HCT116 (cell line): ENCODE measurements at regions not wholly inside any gene's neighbourhood (a gene's known extent, or its start where the extent isn't known, plus 50 kb on each side); places are given as distances from the start of the nearest gene placed in this dataset.

ENCODE experiments used
- ATAC-seq: fragments of 200-7000 bp; cut with Tn5 transposase; 2 replicates; pipeline ENCODE4 v1.9.1; 2020; ENCODE audit warnings: mild to moderate bottlenecking, moderate library complexity
- BruUV-seq: library from RNA; stranded (reverse); fragments of 400-500 nt; replicated peaks from 2 replicates; lab custom pipeline; 2021; lab: Mats Ljungman, UMichigan
- CTCF ChIA-PET: fragments of 300-600 bp; sonication (Branson Sonifier 250); formaldehyde crosslinking; loops from one replicate; lab custom pipeline; 2021; ENCODE audit warnings: antibody characterized with exemption; lab: Charles Lee
- POLR2A ChIA-PET: fragments of 300-600, 350-600 bp; sonication (Branson Sonifier 250); formaldehyde crosslinking; loops from one replicate; lab custom pipeline; 2021; ENCODE audit warnings: antibody characterized with exemption; lab: Charles Lee
- RAD21 ChIA-PET, 2 experiments: fragments of 300-600 bp; sonication (Branson Sonifier 250); formaldehyde crosslinking; loops; one replicate each; lab custom pipeline; 2023; ENCODE audit warnings: low total read pairs in 2 of 2; ENCODE audit not compliant: uncharacterized antibody in 2 of 2, unreplicated experiment in 2 of 2, low non-redundant PET in 1 of 2; lab: Charles Lee
- DNase-seq: peaks from one replicate; pipeline ENCODE4 v3.0.0-alpha.2; 2010; ENCODE audit warnings: low read depth, low spot score
- H2AFZ ChIP-seq: fragments of 200-600 bp; shearing (Covaris generic), sonication (generic); 2 replicates; pipeline ENCODE4 v1.6.1; 2017; ENCODE audit warnings: low read depth, mixed run types, mixed read lengths, antibody characterized with exemption, low read length; ENCODE audit not compliant: poor library complexity, severe bottlenecking
- H3K27ac ChIP-seq: 2 replicates; pipeline ENCODE4 v1.5.1; 2012; ENCODE audit warnings: low read depth, low read length
- H3K27me3 ChIP-seq: fragments of 200-600 bp; sonication (generic); 2 replicates; pipeline ENCODE4 v1.6.1; 2016; ENCODE audit warnings: mixed run types, low read length, mixed read lengths; ENCODE audit not compliant: insufficient read depth
- H3K36me3 ChIP-seq, 2 experiments: fragments of 200-500 bp in 1 of 2; fragments of 200-600 bp in 1 of 2; sonication (Bioruptor generic) in 1 of 2; sonication (generic) in 1 of 2; 2 replicates each; pipeline versions ENCODE4 v1.5.1 to v1.6.1; 2014 to 2016; ENCODE audit warnings: low read length in 2 of 2, inconsistent platforms in 1 of 2, mixed read lengths in 1 of 2, mixed run types in 1 of 2; ENCODE audit not compliant: insufficient read depth in 2 of 2, control insufficient read depth in 1 of 2
- H3K4me1 ChIP-seq, 2 experiments: fragments of 200-600 bp in 1 of 2; sonication (generic) in 1 of 2; 2 replicates each; pipeline versions ENCODE4 v1.5.1 to v1.6.1; 2012 to 2017; ENCODE audit warnings: low read length in 2 of 2, inconsistent platforms in 1 of 2, mild to moderate bottlenecking in 1 of 2, mixed read lengths in 1 of 2, mixed run types in 1 of 2, moderate library complexity in 1 of 2; ENCODE audit not compliant: insufficient read depth in 2 of 2, control insufficient read depth in 1 of 2
- H3K4me2 ChIP-seq: fragments of 200-600 bp; sonication (generic); 2 replicates; pipeline ENCODE4 v1.6.1; 2017; ENCODE audit warnings: mixed run types, low read length, mixed read lengths
- H3K4me3 ChIP-seq, 2 experiments: fragments of 200-600 bp in 1 of 2; sonication (generic) in 1 of 2; replicated peaks in 1 of 2; 2 replicates each; pipeline ENCODE4 v1.5.1; 2011 to 2016; ENCODE audit warnings: low read length in 2 of 2, control low read depth in 1 of 2, low read depth in 1 of 2, mild to moderate bottlenecking in 1 of 2, mixed read lengths in 1 of 2, mixed run types in 1 of 2
- H3K79me2 ChIP-seq: fragments of 200-600 bp; sonication (generic); 2 replicates; pipeline ENCODE4 v1.6.1; 2017; ENCODE audit warnings: mild to moderate bottlenecking, mixed run types, low read length, moderate library complexity, mixed read lengths; ENCODE audit not compliant: insufficient read depth
- H3K9ac ChIP-seq: fragments of 200-600 bp; sonication (generic); 2 replicates; pipeline ENCODE4 v1.6.1; 2016; ENCODE audit warnings: low read length, mixed read lengths
- H3K9me2 ChIP-seq: fragments of 200-600 bp; sonication (generic), shearing (Covaris generic); 2 replicates; pipeline ENCODE4 v1.6.1; 2017; ENCODE audit warnings: mixed run types, mild to moderate bottlenecking, moderate library complexity; ENCODE audit not compliant: insufficient read depth
- H3K9me3 ChIP-seq, 2 experiments: fragments of 200-500 bp in 1 of 2; fragments of 200-600 bp in 1 of 2; sonication (Bioruptor generic) in 1 of 2; sonication (generic) in 1 of 2; 2 replicates each; pipeline ENCODE4 v1.6.1; 2014 to 2017; ENCODE audit warnings: low read length in 2 of 2, mixed read lengths in 2 of 2, inconsistent platforms in 1 of 2, low read depth in 1 of 2, mild to moderate bottlenecking in 1 of 2, mixed run types in 1 of 2, moderate library complexity in 1 of 2; ENCODE audit not compliant: control insufficient read depth in 1 of 2, insufficient read depth in 1 of 2
- H4K20me1 ChIP-seq: fragments of 200-600 bp; sonication (generic), shearing (Covaris generic); 2 replicates; pipeline ENCODE4 v1.6.1; 2017; ENCODE audit warnings: mixed run types, mild to moderate bottlenecking, moderate library complexity; ENCODE audit not compliant: insufficient read depth
- ATF3 ChIP-seq: IDR thresholded peaks from 2 replicates; pipeline ENCODE4 v1.6.1; 2012
- CBX3 ChIP-seq: IDR thresholded peaks from 2 replicates; pipeline ENCODE4 v1.6.1; 2012; ENCODE audit warnings: low read depth
- EZH2 ChIP-seq: fragments of 200-600 bp; sonication (generic); IDR thresholded peaks from 2 replicates; pipeline ENCODE4 v1.6.1; 2017; ENCODE audit warnings: antibody characterized with exemption, mixed run types
- EZH2phosphoT487 ChIP-seq: fragments of 200-600 bp; IDR thresholded peaks from 2 replicates; pipeline ENCODE4 v1.6.1; 2018; ENCODE audit warnings: antibody characterized with exemption, borderline replicate concordance
- FOSL1 ChIP-seq: IDR thresholded peaks from 2 replicates; pipeline ENCODE4 v1.6.1; 2012; ENCODE audit warnings: low read depth
- JUND ChIP-seq: IDR thresholded peaks from 2 replicates; pipeline ENCODE4 v1.6.1; 2012
- MAX ChIP-seq: IDR thresholded peaks from 2 replicates; pipeline ENCODE4 v1.6.1; 2012
- POLR2A ChIP-seq: IDR thresholded peaks from 2 replicates; pipeline ENCODE4 v1.7.0; 2011; ENCODE audit warnings: borderline replicate concordance; ENCODE audit not compliant: insufficient read depth, insufficient read length; ENCODE audit errors: extremely low read depth
- POLR2AphosphoS5 ChIP-seq: IDR thresholded peaks from 2 replicates; pipeline ENCODE4 v1.6.1; 2011; ENCODE audit warnings: mild to moderate bottlenecking, low read depth, low read length, moderate library complexity
- REST ChIP-seq: IDR thresholded peaks from 2 replicates; pipeline ENCODE4 v1.6.1; 2012; ENCODE audit warnings: low read depth
- SP1 ChIP-seq: IDR thresholded peaks from 2 replicates; pipeline ENCODE4 v1.6.1; 2012; ENCODE audit warnings: low read depth
- TCF7L2 ChIP-seq: IDR thresholded peaks from 2 replicates; pipeline ENCODE4 v1.7.0; 2011; ENCODE audit warnings: borderline replicate concordance, inconsistent platforms; ENCODE audit not compliant: insufficient read depth, insufficient read length; ENCODE audit errors: extremely low read depth
- YY1 ChIP-seq: IDR thresholded peaks from 2 replicates; pipeline ENCODE4 v1.6.1; 2011; ENCODE audit warnings: low read length, low read depth, moderate library complexity, mild to moderate bottlenecking; ENCODE audit not compliant: insufficient replicate concordance; ENCODE audit errors: extremely low read depth
- ZBTB33 ChIP-seq: IDR thresholded peaks from 2 replicates; pipeline ENCODE4 v1.6.1; 2011; ENCODE audit warnings: mild to moderate bottlenecking, low read length, moderate library complexity; ENCODE audit not compliant: insufficient replicate concordance; ENCODE audit errors: extremely low read depth
- ZFX ChIP-seq: fragments of 450-650 bp; IDR thresholded peaks from 2 replicates; pipeline ENCODE4 v1.6.1; 2017
- ZNF274 ChIP-seq: fragments of 200-500 bp; sonication (Bioruptor generic); IDR thresholded peaks from 2 replicates; pipeline ENCODE4 v1.6.1; 2014; ENCODE audit warnings: mild to moderate bottlenecking, low read depth, low read length, inconsistent platforms
- intact Hi-C: fragments of 100-400 bp; cut with micrococcal nuclease; formaldehyde crosslinking; loops from 2 replicates; pipeline ENCODE4 v1.10.0; 2022

- H3K27ac ChIP-seq, result no peak overlapping the region
- TF ChIP-seq ATF3, result no peak
- TF ChIP-seq JUND, result no peak
- TF ChIP-seq EZH2, result no peak
- TF ChIP-seq ZNF274, result no peak
- no peak for TF ChIP-seq FOSL1
- no peak for TF ChIP-seq TCF7L2
- TF ChIP-seq REST, result no peak
- TF ChIP-seq POLR2AphosphoS5, result no peak
- TF ChIP-seq SP1, result no peak
- no peak for TF ChIP-seq ZFX
- no peak for TF ChIP-seq CBX3
- TF ChIP-seq ZBTB33, result no peak
- TF ChIP-seq MAX, result no peak
- no peak for TF ChIP-seq EZH2phosphoT487
- no peak for TF ChIP-seq YY1
- no peak for TF ChIP-seq POLR2A
- intact Hi-C loops, result no loop called here
- CTCF ChIA-PET, result no interaction called here
- no peaks in the 10 kb centered on the region for H3K4me1 ChIP-seq
- ATAC-seq (no peak), DNase-seq (no peak)
- no peak overlapping the region for H3K4me3 ChIP-seq
- no peak overlapping the region for H2AFZ ChIP-seq
- RAD21 ChIA-PET, result no interaction called here
- no peak overlapping the region for H3K9ac ChIP-seq
- no peaks in the 10 kb centered on the region for H3K79me2 ChIP-seq
- H3K36me3 ChIP-seq, result no peaks in the 10 kb centered on the region
- H3K9me3 ChIP-seq, result peaks cover 3 to 18% of the 10 kb centered on the region in 2 experiments; a peak in 2 of 4 replicates
- BruUV-seq, result no TSS peak
- H3K9me2 ChIP-seq, result no peaks in the 10 kb centered on the region
- no peaks in the 10 kb centered on the region for H4K20me1 ChIP-seq
- no peak overlapping the region for H3K4me2 ChIP-seq
- POLR2A ChIA-PET, result no interaction called here
- H3K27me3 ChIP-seq, result no peaks in the 10 kb centered on the region
These were observed 1391.0 kb upstream of the ADGRB3 start for GRCh38 chr6:67244037-67244436.
